HG02973 (cell line): ENCODE measurements at regions not wholly inside any gene's neighbourhood (a gene's known extent, or its start where the extent isn't known, plus 50 kb on each side); places are given as distances from the start of the nearest gene placed in this dataset.
"Not testable (repeated sequence)": the region's sequence is repeated elsewhere in the genome, so short reads cannot be mapped to it uniquely, and the experiment has no call there.

Experiments
- ATAC-seq: cut with Tn5 transposase; IDR thresholded peaks from one replicate; pipeline ENCODE4 v1.9.1; 2021; ENCODE audit warnings: moderate library complexity; ENCODE audit not compliant: unreplicated experiment

GRCh38 chr20:40889266-40889665 lies 139.4 kb upstream of the TOP1 start:
- not testable (repeated sequence) for ATAC-seq

- no peak for ATAC-seq
Measured at GRCh38 chr20:40890181-40890580, 138.4 kb upstream of the TOP1 start.

- no peak for ATAC-seq
Measured at GRCh38 chr20:40890635-40891034, 138.0 kb upstream of the TOP1 start.

- no peak for ATAC-seq
Measured at GRCh38 chr20:40891351-40891750, 137.3 kb upstream of the TOP1 start.

GRCh38 chr20:40892642-40893041 lies 136.0 kb upstream of the TOP1 start:
- no peak for ATAC-seq

GRCh38 chr20:40893610-40894236 lies 134.9 kb upstream of the TOP1 start:
- ATAC-seq: no peak

- no peak for ATAC-seq
Measured at GRCh38 chr20:40894237-40894630, 134.4 kb upstream of the TOP1 start.

- ATAC-seq: no peak
Measured at GRCh38 chr20:40895182-40895581, 133.4 kb upstream of the TOP1 start.

- no peak for ATAC-seq
Measured at GRCh38 chr20:40896814-40897700, 131.6 kb upstream of the TOP1 start.

- ATAC-seq: no peak
Measured at GRCh38 chr20:40899344-40899743, 129.3 kb upstream of the TOP1 start.

- ATAC-seq: no peak
Measured at GRCh38 chr20:40900666-40901215, 127.9 kb upstream of the TOP1 start.

GRCh38 chr20:40902661-40903060 lies 126.0 kb upstream of the TOP1 start:
- no peak for ATAC-seq

GRCh38 chr20:40908309-40908708 lies 120.3 kb upstream of the TOP1 start:
- no peak for ATAC-seq

- not testable (repeated sequence) for ATAC-seq
Measured at GRCh38 chr20:40909489-40909888, 119.1 kb upstream of the TOP1 start.

GRCh38 chr20:40910436-40910835 lies 118.2 kb upstream of the TOP1 start:
- not testable (repeated sequence) for ATAC-seq

- not testable (repeated sequence) for ATAC-seq
Measured at GRCh38 chr20:40911152-40911551, 117.5 kb upstream of the TOP1 start.

GRCh38 chr20:40913224-40914185 lies 115.1 kb upstream of the TOP1 start:
- no peak for ATAC-seq

GRCh38 chr20:40915756-40916155 lies 112.9 kb upstream of the TOP1 start:
- no peak for ATAC-seq

- ATAC-seq: no peak
Measured at GRCh38 chr20:40916276-40916675, 112.3 kb upstream of the TOP1 start.

GRCh38 chr20:40920291-40920690 lies 108.3 kb upstream of the TOP1 start:
- ATAC-seq: no peak

- no peak for ATAC-seq
Measured at GRCh38 chr20:40922865-40923264, 105.8 kb upstream of the TOP1 start.
